HEK293 (cell line): ENCODE measurements at regions not wholly inside any gene's neighbourhood (a gene's known extent, or its start where the extent isn't known, plus 50 kb on each side); places are given as distances from the start of the nearest gene placed in this dataset.

Experiments used
- CTCF ChIA-PET: fragments of 350-600 bp; formaldehyde crosslinking; extraction: SDS; loops from one replicate; lab custom pipeline; 2021; ENCODE audit warnings: antibody characterized with exemption; lab: Yijun Ruan, JAX
- POLR2A ChIA-PET: fragments of 300-600 bp; formaldehyde crosslinking; extraction: SDS; loops from one replicate; lab custom pipeline; 2020; ENCODE audit warnings: antibody characterized with exemption, inconsistent platforms; lab: Yijun Ruan, JAX
- H3K27ac ChIP-seq: fragments of 200-500 bp; sonication (Bioruptor generic); 2 replicates; pipeline ENCODE4 v1.5.1; 2014; ENCODE audit warnings: low read depth, low read length, control low read depth, inconsistent platforms; ENCODE audit errors: extremely low read depth
- H3K36me3 ChIP-seq, 2 experiments: fragments of 200-500 bp in 1 of 2; sonication (Bioruptor generic) in 1 of 2; 1 replicate in 1 of 2; 2 replicates in 1 of 2; pipeline ENCODE4 v1.5.1; 2014 to 2017; ENCODE audit warnings: inconsistent platforms in 2 of 2, low read length in 2 of 2; ENCODE audit not compliant: control insufficient read depth in 2 of 2, insufficient read depth in 1 of 2
- H3K4me1 ChIP-seq: fragments of 200-500 bp; sonication (Bioruptor generic); 2 replicates; pipeline ENCODE4 v1.5.1; 2014; ENCODE audit warnings: mild to moderate bottlenecking, low read length, inconsistent platforms; ENCODE audit not compliant: control insufficient read depth, insufficient read depth
- H3K4me3 ChIP-seq: 2 replicates; pipeline ENCODE4 v1.5.1; 2011; ENCODE audit warnings: low read depth, mild to moderate bottlenecking, control low read depth, low read length, moderate library complexity
- H3K9me3 ChIP-seq: fragments of 200-500 bp; sonication (Bioruptor generic); 2 replicates; pipeline ENCODE4 v1.5.1; 2014; ENCODE audit warnings: low read depth, low read length, inconsistent platforms; ENCODE audit not compliant: control insufficient read depth, insufficient read depth
- IKZF3 ChIP-seq: fragments of 450-650 bp; IDR thresholded peaks from 2 replicates; pipeline ENCODE4 v1.5.0; 2018; ENCODE audit warnings: missing biosample characterization, mild to moderate bottlenecking, missing genetic modification characterization, moderate library complexity
- OSR2 ChIP-seq: fragments of 450-650 bp; formaldehyde crosslinking; IDR thresholded peaks from 2 replicates; pipeline ENCODE4 v1.5.1; 2016; ENCODE audit warnings: missing biosample characterization, missing genetic modification characterization
- PRDM10 ChIP-seq: fragments of 450-650 bp; formaldehyde crosslinking; IDR thresholded peaks from 2 replicates; pipeline ENCODE4 v1.5.1; 2016; ENCODE audit warnings: missing biosample characterization, missing genetic modification characterization
- ZIC2 ChIP-seq: fragments of 450-650 bp; formaldehyde crosslinking; IDR thresholded peaks from 2 replicates; pipeline ENCODE4 v1.5.1; 2016; ENCODE audit warnings: missing biosample characterization, missing genetic modification characterization
- ZNF211 ChIP-seq: fragments of 450-650 bp; formaldehyde crosslinking; IDR thresholded peaks from 2 replicates; pipeline ENCODE4 v1.5.1; 2016; ENCODE audit warnings: low read depth, missing biosample characterization, missing genetic modification characterization
- ZNF366 ChIP-seq: fragments of 450-650 bp; formaldehyde crosslinking; conservative IDR thresholded peaks from 2 replicates; pipeline ENCODE4 v1.5.1; 2016; ENCODE audit warnings: missing biosample characterization, missing genetic modification characterization
- ZNF548 ChIP-seq: fragments of 450-650 bp; formaldehyde crosslinking; IDR thresholded peaks from 2 replicates; pipeline ENCODE4 v1.5.1; 2016; ENCODE audit warnings: missing biosample characterization, missing genetic modification characterization
- ZNF664 ChIP-seq: fragments of 450-650 bp; formaldehyde crosslinking; IDR thresholded peaks from 2 replicates; pipeline ENCODE4 v1.5.1; 2016; ENCODE audit warnings: missing biosample characterization, missing genetic modification characterization
- ZNF830 ChIP-seq: fragments of 450-650 bp; IDR thresholded peaks from 2 replicates; pipeline ENCODE4 v1.5.0; 2018; ENCODE audit warnings: missing biosample characterization, missing genetic modification characterization, low read depth, mild to moderate bottlenecking, moderate library complexity
- ZSCAN16 ChIP-seq: fragments of 450-650 bp; formaldehyde crosslinking; IDR thresholded peaks from 2 replicates; pipeline ENCODE4 v1.5.1; 2016; ENCODE audit warnings: missing biosample characterization, missing genetic modification characterization
- TF ChIP-seq, protein P1 (sequence below): fragments of 450-650 bp; formaldehyde crosslinking; IDR thresholded peaks from 2 replicates; pipeline ENCODE4 v1.5.1; 2016; ENCODE audit warnings: missing biosample characterization, missing genetic modification characterization, borderline replicate concordance
- TF ChIP-seq, protein P2 (sequence below): IDR thresholded peaks from 2 replicates; pipeline ENCODE4 v1.6.1; 2011; ENCODE audit warnings: mild to moderate bottlenecking, low read depth, low read length, borderline replicate concordance
- TF ChIP-seq, protein P3 (sequence below): fragments of 450-650 bp; formaldehyde crosslinking; IDR thresholded peaks from 2 replicates; pipeline ENCODE4 v1.5.1; 2016; ENCODE audit warnings: missing biosample characterization, missing genetic modification characterization

DNA sequence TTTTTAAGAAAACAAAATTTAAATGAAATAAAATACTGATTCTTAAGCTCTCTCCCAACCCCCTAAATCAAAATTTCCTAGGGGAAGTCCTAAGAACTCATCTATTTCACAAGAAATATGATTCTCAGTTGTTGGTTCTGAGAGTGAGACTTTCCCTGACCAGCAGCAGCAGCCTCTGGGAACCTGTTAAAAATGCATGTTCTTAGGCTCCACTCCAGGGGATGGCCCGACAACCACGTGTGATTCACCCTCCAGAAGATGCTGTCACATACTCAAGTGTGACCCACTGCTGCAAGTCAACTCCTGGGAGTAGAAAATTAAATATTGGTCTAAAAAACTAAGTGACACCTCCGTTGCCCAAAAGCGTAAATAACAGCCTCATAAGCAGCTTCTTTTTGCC lies 343.2 kb upstream of the NR2F2 start:
- no peaks in the 10 kb centered on the region for H3K4me1 ChIP-seq
- H3K36me3 ChIP-seq: no peaks in the 10 kb centered on the region
- no peak overlapping the region for H3K27ac ChIP-seq
- no peak overlapping the region for H3K4me3 ChIP-seq
- ChIA-PET CTCF (no interaction called here), POLR2A (no interaction called here)
- TF ChIP-seq, protein P1, sequence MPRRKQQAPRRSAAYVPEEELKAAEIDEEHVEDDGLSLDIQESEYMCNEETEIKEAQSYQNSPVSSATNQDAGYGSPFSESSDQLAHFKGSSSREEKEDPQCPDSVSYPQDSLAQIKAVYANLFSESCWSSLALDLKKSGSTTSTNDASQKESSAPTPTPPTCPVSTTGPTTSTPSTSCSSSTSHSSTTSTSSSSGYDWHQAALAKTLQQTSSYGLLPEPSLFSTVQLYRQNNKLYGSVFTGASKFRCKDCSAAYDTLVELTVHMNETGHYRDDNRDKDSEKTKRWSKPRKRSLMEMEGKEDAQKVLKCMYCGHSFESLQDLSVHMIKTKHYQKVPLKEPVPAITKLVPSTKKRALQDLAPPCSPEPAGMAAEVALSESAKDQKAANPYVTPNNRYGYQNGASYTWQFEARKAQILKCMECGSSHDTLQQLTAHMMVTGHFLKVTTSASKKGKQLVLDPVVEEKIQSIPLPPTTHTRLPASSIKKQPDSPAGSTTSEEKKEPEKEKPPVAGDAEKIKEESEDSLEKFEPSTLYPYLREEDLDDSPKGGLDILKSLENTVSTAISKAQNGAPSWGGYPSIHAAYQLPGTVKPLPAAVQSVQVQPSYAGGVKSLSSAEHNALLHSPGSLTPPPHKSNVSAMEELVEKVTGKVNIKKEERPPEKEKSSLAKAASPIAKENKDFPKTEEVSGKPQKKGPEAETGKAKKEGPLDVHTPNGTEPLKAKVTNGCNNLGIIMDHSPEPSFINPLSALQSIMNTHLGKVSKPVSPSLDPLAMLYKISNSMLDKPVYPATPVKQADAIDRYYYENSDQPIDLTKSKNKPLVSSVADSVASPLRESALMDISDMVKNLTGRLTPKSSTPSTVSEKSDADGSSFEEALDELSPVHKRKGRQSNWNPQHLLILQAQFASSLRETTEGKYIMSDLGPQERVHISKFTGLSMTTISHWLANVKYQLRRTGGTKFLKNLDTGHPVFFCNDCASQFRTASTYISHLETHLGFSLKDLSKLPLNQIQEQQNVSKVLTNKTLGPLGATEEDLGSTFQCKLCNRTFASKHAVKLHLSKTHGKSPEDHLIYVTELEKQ (tag by site-specific recombination): no peak
- TF ChIP-seq ZIC2: no peak
- no peaks in the 10 kb centered on the region for H3K9me3 ChIP-seq

- Histone ChIP-seq H3K4me1 (no peaks in the 10 kb centered on the region), H3K4me3 (no peak overlapping the region), H3K36me3 (no peaks in the 10 kb centered on the region), H3K9me3 (no peaks in the 10 kb centered on the region), H3K27ac (no peak overlapping the region)
- POLR2A ChIA-PET: no interaction called here
- no peak for TF ChIP-seq PRDM10 (tag by site-specific recombination)
- TF ChIP-seq ZNF366 (tag by site-specific recombination): 0 out of 2 replicates have a peak, but pooled peaks have one; percentile 38
- CTCF ChIA-PET: no interaction called here
Measured at GRCh38 chr15:95987886-95988573, 342.5 kb upstream of the NR2F2 start.

DNA sequence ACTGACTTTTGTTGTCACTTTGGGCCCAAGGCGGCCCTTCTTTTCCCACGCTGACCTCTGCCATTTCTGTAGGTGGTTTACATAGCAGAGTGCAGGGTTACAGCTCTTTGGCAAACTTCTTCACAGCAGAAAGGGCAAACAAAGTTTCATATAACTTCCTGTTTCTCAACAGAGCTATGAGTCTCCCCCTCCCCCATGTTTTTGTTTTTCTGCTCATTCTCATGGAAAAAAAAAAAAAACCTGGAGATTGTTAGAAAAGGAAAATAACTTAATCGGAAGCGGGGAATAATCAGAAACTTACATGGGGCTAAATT lies 342.0 kb upstream of the NR2F2 start:
- Histone ChIP-seq H3K4me1 (no peaks in the 10 kb centered on the region), H3K36me3 (no peaks in the 10 kb centered on the region), H3K4me3 (no peak overlapping the region), H3K9me3 (no peaks in the 10 kb centered on the region), H3K27ac (no peak overlapping the region)
- POLR2A ChIA-PET: no interaction called here
- CTCF ChIA-PET: no interaction called here
- TF ChIP-seq IKZF3 (tag by site-specific recombination) (no peak), PRDM10 (tag by site-specific recombination) (no peak), ZNF548 (tag by site-specific recombination) (no peak), ZNF664 (tag by site-specific recombination) (no peak), OSR2 (tag by site-specific recombination) (no peak), ZNF830 (tag by site-specific recombination) (no peak), ZSCAN16 (tag by site-specific recombination) (no peak), ZNF211 (no peak)
- TF ChIP-seq, protein P2, sequence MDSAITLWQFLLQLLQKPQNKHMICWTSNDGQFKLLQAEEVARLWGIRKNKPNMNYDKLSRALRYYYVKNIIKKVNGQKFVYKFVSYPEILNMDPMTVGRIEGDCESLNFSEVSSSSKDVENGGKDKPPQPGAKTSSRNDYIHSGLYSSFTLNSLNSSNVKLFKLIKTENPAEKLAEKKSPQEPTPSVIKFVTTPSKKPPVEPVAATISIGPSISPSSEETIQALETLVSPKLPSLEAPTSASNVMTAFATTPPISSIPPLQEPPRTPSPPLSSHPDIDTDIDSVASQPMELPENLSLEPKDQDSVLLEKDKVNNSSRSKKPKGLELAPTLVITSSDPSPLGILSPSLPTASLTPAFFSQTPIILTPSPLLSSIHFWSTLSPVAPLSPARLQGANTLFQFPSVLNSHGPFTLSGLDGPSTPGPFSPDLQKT: no peak
- TF ChIP-seq, protein P3, sequence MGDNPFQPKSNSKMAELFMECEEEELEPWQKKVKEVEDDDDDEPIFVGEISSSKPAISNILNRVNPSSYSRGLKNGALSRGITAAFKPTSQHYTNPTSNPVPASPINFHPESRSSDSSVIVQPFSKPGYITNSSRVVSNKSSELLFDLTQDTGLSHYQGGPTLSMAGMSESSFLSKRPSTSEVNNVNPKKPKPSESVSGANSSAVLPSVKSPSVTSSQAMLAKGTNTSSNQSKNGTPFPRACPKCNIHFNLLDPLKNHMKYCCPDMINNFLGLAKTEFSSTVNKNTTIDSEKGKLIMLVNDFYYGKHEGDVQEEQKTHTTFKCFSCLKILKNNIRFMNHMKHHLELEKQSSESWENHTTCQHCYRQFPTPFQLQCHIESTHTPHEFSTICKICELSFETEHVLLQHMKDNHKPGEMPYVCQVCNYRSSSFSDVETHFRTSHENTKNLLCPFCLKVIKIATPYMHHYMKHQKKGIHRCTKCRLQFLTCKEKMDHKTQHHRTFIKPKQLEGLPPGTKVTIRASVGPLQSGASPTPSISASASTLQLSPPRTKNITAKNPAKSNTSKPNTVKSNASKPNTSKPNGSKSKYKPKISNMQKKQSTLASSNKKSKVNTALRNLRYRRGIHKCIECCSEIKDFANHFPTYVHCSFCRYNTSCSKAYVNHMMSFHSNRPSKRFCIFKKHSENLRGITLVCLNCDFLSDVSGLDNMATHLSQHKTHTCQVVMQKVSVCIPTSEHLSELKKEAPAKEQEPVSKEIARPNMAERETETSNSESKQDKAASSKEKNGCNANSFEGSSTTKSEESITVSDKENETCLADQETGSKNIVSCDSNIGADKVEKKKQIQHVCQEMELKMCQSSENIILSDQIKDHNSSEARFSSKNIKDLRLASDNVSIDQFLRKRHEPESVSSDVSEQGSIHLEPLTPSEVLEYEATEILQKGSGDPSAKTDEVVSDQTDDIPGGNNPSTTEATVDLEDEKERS (tag by site-specific recombination): no peak
